AG08395 (cell line): ENCODE measurements at regions not wholly inside any gene's neighbourhood (a gene's known extent, or its start where the extent isn't known, plus 50 kb on each side); places are given as distances from the start of the nearest gene placed in this dataset.

ENCODE experiments used
- DNase-seq: peaks from one replicate; pipeline ENCODE4 v3.0.0; 2012; ENCODE audit warnings: mixed read lengths, low spot score

- no peak for DNase-seq
These were observed 51.0 kb upstream of the CD93 start for GRCh38 chr20:23136893-23137745.

GRCh38 chr20:23135449-23136420, 49.6 kb upstream of the CD93 start:
- DNase-seq: no peak
